GM04504 (cell line): ENCODE measurements at regions not wholly inside any gene's neighbourhood (a gene's known extent, or its start where the extent isn't known, plus 50 kb on each side); places are given as distances from the start of the nearest gene placed in this dataset.
"Not testable (repeated sequence)": the region's sequence is repeated elsewhere in the genome, so short reads cannot be mapped to it uniquely, and the experiment has no call there.

Experiments
- DNase-seq: peaks from one replicate; pipeline ENCODE4 v3.0.0-alpha.2; 2012; ENCODE audit warnings: low read depth

DNA sequence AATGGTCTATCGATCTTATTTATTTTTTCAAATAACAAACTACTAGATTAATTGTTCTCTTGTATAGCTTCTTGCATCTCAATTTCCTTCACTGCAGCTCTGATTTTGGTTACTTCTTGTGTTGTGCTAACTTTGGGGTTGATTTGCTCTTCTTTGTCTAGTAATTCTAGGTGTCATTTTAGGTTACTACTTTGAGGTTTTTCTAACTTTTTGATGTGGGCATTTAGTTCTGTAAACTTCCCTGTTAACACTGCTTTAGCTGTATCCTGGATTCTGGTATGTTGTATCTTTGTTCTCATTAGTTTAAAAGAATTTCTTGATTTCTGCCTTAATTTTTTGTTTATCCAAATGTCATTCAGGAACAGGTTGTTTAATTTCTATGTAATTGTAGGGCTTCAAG lies 1188.0 kb downstream of the DNAJB9 start:
- DNase-seq: no peak

- DNase-seq: no peak
Measured at GRCh38 chr7:109763611-109764010, 1193.9 kb downstream of the DNAJB9 start.

DNA sequence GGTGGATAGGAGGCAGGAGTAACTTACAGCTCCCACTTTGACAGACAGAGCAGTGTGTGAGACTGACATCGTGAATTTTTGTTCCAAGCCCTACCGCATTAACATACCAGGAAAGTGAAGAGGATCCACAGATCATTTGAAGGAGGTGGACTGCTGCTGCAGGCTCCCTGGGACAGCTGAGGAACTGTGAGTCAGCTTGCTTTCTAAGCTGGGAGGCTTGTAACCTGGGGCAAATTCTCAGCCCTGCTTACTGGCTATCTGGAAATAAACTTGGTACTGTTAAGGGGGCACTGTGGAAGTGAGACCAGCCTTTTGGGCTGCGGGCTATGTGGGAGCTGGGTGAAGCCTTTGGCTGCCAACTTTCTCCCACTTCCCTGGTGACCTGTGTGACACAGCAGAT lies 1202.5 kb downstream of the DNAJB9 start:
- DNase-seq: no peak

DNA sequence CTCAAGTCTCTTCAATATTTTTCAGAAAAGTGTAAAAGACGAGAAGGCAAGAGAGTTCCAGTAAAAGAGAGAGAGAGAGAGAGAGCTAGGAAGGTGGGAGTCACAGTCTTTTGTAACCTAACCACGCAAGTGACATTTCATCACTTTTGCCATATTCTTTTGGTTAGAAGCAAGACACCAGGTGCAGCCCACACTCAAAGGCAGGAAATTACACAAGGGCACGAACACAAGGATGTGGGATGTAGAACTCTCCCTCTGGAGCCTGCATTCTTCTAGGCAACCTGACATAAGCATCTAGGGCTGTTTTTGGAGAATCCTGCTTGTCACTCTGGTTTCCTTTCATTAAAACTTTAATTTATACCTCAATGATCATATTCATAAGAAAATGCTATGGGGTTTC lies 1213.1 kb downstream of the DNAJB9 start:
- no peak for DNase-seq

DNA sequence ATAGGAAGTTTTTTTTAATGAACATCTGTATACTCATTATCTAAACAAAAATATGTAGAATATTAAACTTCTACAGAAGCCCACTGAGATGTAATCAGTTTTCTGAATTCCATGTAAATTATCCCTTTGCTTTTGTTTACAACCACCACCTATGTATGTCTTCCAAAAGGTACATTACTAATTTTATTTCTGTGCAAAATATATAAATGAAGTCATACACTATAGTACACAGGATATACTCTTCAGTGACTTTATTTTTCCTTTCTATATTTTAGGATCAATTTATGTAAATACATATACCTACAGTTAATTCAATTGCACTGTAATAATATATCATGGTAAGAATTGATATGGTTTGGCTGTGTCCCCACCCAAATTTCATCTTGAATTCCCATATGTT lies 1236.9 kb downstream of the DNAJB9 start:
- no peak for DNase-seq

DNA sequence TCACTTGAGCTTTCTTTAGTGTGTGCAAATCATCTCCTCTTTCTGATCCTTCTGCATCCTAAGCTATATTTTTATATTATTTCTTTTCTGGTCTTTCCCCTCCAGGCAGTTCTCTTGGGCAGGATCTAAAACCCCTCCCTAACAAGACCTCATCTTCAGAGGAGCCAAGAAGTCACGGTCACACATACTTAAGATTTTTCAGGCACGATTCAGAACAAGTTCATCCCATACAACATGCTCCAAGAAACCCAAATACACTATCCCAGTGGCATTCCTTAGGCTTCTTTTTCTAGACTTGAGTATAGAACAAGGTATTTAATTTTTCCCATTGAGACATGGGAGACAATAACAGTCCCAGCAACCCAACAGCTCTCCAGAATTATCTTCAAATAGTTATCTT lies 1251.5 kb downstream of the DNAJB9 start:
- DNase-seq: no peak

GRCh38 chr7:109834851-109835250 lies 1256.1 kb upstream of the LRRN3 start:
- no peak for DNase-seq

DNA sequence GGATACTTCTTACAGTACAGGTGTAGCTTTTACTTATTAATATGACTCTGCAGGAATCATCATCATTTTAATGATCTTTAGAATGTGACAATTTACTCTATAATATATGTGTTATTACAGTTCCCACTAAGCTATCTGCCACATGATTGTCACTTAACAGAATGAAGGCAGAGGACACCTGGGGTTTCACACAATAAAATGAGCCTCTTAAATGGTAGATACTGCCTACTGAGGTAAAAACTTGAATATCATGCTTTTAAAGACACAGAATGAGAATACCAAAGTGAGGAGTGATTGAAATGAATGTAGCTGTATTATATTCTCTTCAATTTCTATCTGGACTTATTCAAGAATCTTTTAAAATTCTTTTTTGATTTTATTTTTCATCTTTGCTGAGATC lies 1255.3 kb upstream of the LRRN3 start:
- no peak for DNase-seq

DNA sequence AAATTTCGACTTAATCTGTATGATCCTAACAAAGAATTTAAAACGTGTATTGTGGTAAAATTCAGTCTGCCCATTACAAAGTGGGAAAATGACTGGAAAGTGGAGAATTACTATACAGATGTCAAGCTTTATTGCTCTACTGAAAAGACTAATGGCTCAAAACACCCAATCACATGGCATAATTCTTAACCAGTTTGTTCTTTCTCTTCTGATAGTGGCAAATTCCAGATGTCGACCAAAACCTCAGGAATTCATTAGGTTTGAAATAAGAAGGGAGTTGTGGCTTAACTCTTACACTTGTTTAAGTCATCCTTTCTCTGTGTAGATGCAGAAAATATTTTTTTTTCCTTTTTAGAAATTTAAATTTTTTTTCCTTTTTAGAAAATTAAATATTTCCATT lies 1254.9 kb upstream of the LRRN3 start:
- DNase-seq: no peak

DNA sequence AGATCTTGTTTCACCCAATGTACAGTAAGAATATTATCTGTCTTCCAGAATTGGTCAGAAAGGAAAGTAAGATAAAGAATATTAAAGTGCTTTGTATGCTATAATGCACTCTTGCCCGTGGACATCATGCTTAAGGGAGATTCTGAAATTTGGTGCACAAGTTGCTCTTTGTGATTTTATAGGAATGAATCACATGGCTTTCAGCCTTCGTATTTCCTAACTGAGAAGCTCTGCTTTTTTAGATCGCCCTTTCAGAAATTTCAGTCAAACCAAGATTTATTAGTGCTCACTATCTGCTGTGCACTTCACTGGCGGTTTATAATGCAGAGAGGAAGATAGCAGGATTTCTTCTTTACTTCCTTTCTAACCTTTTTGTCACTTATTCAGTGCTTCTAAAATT lies 1248.5 kb upstream of the LRRN3 start:
- DNase-seq: no peak

DNA sequence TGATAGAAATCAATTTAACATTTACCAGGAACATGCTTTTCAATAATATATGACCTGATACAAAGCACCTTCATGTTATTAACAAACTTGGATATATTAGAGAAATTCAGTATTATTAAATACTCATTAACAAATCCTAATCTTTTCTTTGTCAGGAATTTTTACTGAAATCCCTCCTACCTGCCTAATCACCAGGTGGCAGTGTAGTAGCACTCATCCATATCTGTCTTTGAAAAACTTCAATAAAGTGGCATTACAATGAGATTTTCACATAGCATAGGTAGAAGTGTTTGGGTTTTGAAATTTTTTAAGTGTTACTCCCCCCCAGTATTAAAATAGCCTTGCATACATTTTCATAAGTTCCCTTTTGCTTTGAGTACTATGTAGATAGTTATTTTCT lies 1246.6 kb upstream of the LRRN3 start:
- DNase-seq: no peak

GRCh38 chr7:109864230-109864629 lies 1226.7 kb upstream of the LRRN3 start:
- DNase-seq: no peak

- no peak for DNase-seq
Measured at GRCh38 chr7:109868215-109868860, 1222.6 kb upstream of the LRRN3 start.

GRCh38 chr7:109873296-109873695 lies 1217.6 kb upstream of the LRRN3 start:
- DNase-seq: no peak

DNA sequence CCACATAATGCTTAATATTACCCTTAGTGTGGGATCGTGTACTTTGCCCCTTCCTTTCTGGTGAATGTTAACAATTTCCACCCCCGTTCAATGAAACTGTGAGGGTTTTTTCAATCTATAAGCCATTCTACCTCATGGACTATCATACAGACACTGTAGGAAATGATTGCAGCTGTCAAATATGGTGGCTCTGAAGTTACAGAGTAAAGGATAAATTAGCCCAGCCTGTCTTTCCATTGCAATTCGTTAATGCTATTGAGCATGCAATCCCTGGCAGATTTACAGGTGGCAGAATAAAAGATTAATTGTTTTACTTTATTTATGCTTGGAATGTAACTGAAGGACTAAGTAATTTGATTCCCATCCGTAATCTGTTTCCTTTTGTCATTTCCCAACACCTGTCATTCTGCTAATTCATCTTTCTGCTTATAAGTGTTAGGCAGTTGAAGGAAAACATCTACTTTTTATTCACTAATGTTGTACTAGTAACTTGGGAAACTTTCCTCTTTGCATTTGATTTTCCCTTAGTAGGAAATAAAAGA lies 1211.6 kb upstream of the LRRN3 start:
- no peak for DNase-seq

DNA sequence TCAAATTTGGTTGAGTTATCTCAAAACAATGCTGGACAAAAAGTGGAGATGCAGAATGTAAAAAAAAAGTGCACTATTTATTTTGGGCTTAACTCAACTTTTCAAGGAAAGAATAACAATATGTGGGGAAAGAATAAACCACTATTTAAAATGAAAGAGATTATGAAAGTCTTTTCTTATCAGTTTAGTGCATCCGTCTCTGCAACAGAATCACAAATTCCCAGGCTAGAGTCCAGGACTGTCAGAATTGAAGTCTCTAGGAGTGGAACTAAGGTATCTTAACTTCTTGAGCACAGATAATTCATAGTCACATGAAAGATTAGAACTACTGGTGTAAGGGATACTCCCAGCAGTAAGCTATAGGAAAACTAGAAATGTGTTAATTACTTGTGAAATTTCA lies 1200.3 kb upstream of the LRRN3 start:
- no peak for DNase-seq

DNA sequence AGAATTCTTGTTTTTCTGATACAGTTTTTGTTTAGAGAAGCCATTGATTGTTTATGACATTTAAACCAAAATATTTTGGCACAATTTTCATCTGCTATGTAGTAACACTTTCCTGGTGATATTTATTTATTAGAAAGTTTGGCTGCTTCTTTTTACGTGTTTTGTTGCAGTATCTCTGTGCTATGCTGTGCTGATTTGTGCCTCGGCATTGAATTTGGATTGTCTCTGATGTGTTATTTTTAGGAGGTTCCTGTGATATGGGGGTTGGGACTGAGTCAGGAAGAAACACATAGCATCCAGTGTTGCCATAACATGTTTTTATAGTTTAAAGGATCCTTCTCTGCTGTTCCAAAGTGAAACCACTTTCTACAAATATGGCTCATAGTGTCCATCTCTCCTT lies 1197.7 kb upstream of the LRRN3 start:
- DNase-seq: no peak

DNA sequence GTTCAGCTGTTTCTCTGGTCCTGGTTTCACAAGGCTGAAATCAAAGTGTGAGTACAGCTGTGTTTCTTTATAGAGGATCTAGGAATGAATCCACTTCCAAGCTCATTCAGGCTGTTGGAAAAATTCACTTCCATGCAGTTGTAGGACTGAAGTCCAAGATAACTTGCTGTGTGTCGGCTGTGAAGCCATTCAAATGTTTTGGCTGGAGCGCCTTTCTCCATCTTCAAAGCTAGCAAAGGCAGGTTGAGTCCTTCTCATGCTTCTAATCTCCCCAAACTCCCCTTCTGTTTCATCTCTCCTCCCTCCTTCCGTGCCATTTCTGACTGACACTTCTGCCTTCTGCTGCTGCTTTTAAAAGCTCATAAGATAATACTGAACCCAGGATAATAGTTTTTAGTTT lies 1195.4 kb upstream of the LRRN3 start:
- DNase-seq: no peak

DNA sequence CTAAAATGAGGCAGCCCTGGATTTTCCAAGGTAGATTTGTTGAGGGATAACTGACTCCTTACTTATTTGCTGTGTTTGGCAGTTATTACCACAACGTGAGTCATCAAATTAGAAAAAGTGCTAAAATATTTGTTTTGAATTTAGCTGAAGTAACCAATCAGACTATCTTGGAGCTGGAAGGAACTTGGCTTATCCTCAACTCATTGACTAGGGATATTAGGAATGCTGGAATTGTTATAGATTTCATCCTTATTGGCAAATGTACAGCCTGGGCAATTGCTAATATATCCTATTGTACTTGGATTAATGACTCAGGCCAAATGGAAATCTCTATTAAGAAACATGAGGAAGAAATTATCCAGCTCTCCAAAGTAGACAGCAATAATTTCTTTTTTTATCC lies 1189.0 kb upstream of the LRRN3 start:
- no peak for DNase-seq

GRCh38 chr7:109905368-109906065 lies 1185.4 kb upstream of the LRRN3 start:
- not testable (repeated sequence) for DNase-seq

DNA sequence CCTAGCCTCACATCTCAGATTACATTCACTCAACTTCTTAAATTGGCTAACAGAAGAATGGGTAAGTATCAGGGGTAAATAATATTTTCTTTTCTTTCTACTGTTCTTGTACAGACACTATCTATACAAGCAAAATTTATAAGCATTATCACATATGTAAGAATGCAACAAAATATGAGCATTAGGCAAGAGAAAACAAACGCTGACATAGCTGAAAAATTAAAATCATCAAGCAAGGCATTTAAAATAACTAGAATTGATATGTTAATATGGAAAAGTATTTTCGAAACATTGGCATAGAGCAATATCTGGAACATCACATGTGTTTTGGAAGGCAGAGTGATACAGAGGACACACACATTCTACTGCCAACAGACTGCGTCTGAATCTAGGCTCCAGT lies 1175.3 kb upstream of the LRRN3 start:
- DNase-seq: no peak

GRCh38 chr7:109926738-109927137 lies 1164.2 kb upstream of the LRRN3 start:
- no peak for DNase-seq

DNA sequence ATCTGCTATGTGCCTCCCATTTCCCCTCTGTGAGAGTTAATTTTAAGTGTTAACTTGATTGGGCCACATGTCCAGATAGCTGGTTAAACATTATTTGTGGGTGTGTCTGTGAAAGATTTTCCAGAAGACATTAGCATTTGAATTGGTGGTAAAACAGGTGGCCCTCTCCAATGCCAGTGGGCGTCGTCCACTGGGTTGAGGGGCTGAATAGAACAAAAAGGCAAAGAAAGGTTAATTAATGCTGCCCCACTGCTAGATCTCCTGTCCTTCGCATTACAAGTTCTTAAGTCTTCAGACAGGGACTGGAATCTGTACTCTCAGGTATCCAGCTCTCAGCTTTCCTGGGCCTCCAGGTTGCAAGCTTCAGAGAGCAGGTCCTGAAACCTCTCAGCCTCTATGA lies 1160.9 kb upstream of the LRRN3 start:
- DNase-seq: no peak

- DNase-seq: no peak
Measured at GRCh38 chr7:109939207-109939606, 1151.7 kb upstream of the LRRN3 start.
